ENCODE measurements at regions not wholly inside any gene's neighbourhood (a gene's known extent, or its start where the extent isn't known, plus 50 kb on each side); places are given as distances from the start of the nearest gene placed in this dataset.

- Histone ChIP-seq H3K9me3 (ENCODE audit: control insufficient read depth, insufficient read depth, low read depth, low read length) (no peaks in the 10 kb centered on the region), H3K4me3 (ENCODE audit: low read depth, low read length) (no peak overlapping the region), H3K4me1 (ENCODE audit: control insufficient read depth, insufficient read depth, low read length) (no peaks in the 10 kb centered on the region), H3K27ac (ENCODE audit: extremely low read depth, low read depth, low read length) (no peak overlapping the region), H3K36me3 (ENCODE audit: control insufficient read depth in 2 of 2, insufficient read depth in 1 of 2, low read length in 2 of 2) (no peaks in the 10 kb centered on the region)
- ChIA-PET CTCF (no interaction called here), POLR2A (no interaction called here)
- TF ChIP-seq ZXDB (tag by site-specific recombination; IDR thresholded peaks at IDR 0.05) (no peak), KLF17 (tag by site-specific recombination; IDR thresholded peaks at IDR 0.05) (no peak), RBAK (tag by site-specific recombination; IDR thresholded peaks at IDR 0.05) (no peak), INSM2 (tag by site-specific recombination; IDR thresholded peaks at IDR 0.05) (no peak), BCL11B (tag by site-specific recombination; IDR thresholded peaks at IDR 0.05; ENCODE audit: low read depth) (no peak), ZNF184 (tag by site-specific recombination; IDR thresholded peaks at IDR 0.05) (no peak), HOXC10 (CRISPR knock-in tag; IDR thresholded peaks at IDR 0.05) (no peak), ZNF211 (tag by site-specific recombination; IDR thresholded peaks at IDR 0.05; ENCODE audit: low read depth) (no peak), ZNF302 (tag by site-specific recombination; IDR thresholded peaks at IDR 0.05; ENCODE audit: low read depth) (no peak), FEZF1 (tag by site-specific recombination; IDR thresholded peaks at IDR 0.05) (no peak), PRDM1 (tag by site-specific recombination; IDR thresholded peaks at IDR 0.05) (no peak), ZFP69B (tag by site-specific recombination; IDR thresholded peaks at IDR 0.05) (no peak), ZNF510 (tag by site-specific recombination; IDR thresholded peaks at IDR 0.05; ENCODE audit: insufficient replicate concordance) (no peak), ZBTB21 (tag by site-specific recombination; IDR thresholded peaks at IDR 0.05) (no peak), ZNF335 (tag by site-specific recombination; conservative IDR thresholded peaks at IDR 0.05) (no peak), ZNF629 (tag by site-specific recombination; IDR thresholded peaks at IDR 0.05) (no peak), ZNF175 (tag by site-specific recombination; IDR thresholded peaks at IDR 0.05) (no peak), ZNF248 (tag by site-specific recombination; IDR thresholded peaks at IDR 0.05) (no peak)
Measured at GRCh38 chr4:115228851-115229250, 115.4 kb upstream of the NDST4 start.

- POLR2A ChIA-PET = no interaction called here
- Histone ChIP-seq H3K36me3 (ENCODE audit: control insufficient read depth in 2 of 2, insufficient read depth in 1 of 2, low read length in 2 of 2) (no peaks in the 10 kb centered on the region), H3K4me1 (ENCODE audit: control insufficient read depth, insufficient read depth, low read length) (no peaks in the 10 kb centered on the region), H3K9me3 (ENCODE audit: control insufficient read depth, insufficient read depth, low read depth, low read length) (no peaks in the 10 kb centered on the region), H3K27ac (ENCODE audit: extremely low read depth, low read depth, low read length) (no peak overlapping the region), H3K4me3 (ENCODE audit: low read depth, low read length) (no peak overlapping the region)
- TF ChIP-seq ZNF747 (tag by site-specific recombination; IDR thresholded peaks at IDR 0.05) (no peak), AEBP2 (tag by site-specific recombination; IDR thresholded peaks at IDR 0.05; ENCODE audit: borderline replicate concordance) (no peak), ZNF239 (tag by site-specific recombination; IDR thresholded peaks at IDR 0.05) (no peak)
- CTCF ChIA-PET = interaction anchor here (0.7 to 1.5 kb wide), 2 partner anchors 19 to 22 kb away, joined by 4 read pairs; no protein-coding TSS in a partner anchor
Measured at GRCh38 chr4:115222061-115222460, 108.6 kb upstream of the NDST4 start.

- Histone ChIP-seq H3K36me3 (ENCODE audit: control insufficient read depth in 2 of 2, insufficient read depth in 1 of 2, low read length in 2 of 2) (no peaks in the 10 kb centered on the region), H3K27ac (ENCODE audit: extremely low read depth, low read depth, low read length) (no peak overlapping the region), H3K4me3 (ENCODE audit: low read depth, low read length) (no peak overlapping the region), H3K9me3 (ENCODE audit: control insufficient read depth, insufficient read depth, low read depth, low read length) (no peaks in the 10 kb centered on the region), H3K4me1 (ENCODE audit: control insufficient read depth, insufficient read depth, low read length) (no peaks in the 10 kb centered on the region)
- ChIA-PET POLR2A (no interaction called here), CTCF (no interaction called here)
- TF ChIP-seq ZNF214 (tag by site-specific recombination; IDR thresholded peaks at IDR 0.05; ENCODE audit: borderline replicate concordance) (no peak), PRDM6 (tag by site-specific recombination; IDR thresholded peaks at IDR 0.05) (no peak), ZEB2 (tag by site-specific recombination; IDR thresholded peaks at IDR 0.05) (no peak), BCL6B (tag by site-specific recombination; IDR thresholded peaks at IDR 0.05) (no peak), ZXDB (tag by site-specific recombination; IDR thresholded peaks at IDR 0.05) (no peak), ZSCAN16 (tag by site-specific recombination; IDR thresholded peaks at IDR 0.05) (no peak), ZNF404 (tag by site-specific recombination; IDR thresholded peaks at IDR 0.05) (no peak), ZNF843 (tag by site-specific recombination; IDR thresholded peaks at IDR 0.05) (no peak)
Measured at GRCh38 chr4:115219862-115220261, 106.4 kb upstream of the NDST4 start.
